HG03095 (cell line): ENCODE measurements at regions not wholly inside any gene's neighbourhood (a gene's known extent, or its start where the extent isn't known, plus 50 kb on each side); places are given as distances from the start of the nearest gene placed in this dataset.

ENCODE experiments used
- ATAC-seq: cut with Tn5 transposase; IDR thresholded peaks from one replicate; pipeline ENCODE4 v1.9.1; 2021; ENCODE audit warnings: moderate library complexity; ENCODE audit not compliant: unreplicated experiment

GRCh38 chr13:21949818-21950429, 279.1 kb downstream of the FGF9 start:
- no peak for ATAC-seq

DNA sequence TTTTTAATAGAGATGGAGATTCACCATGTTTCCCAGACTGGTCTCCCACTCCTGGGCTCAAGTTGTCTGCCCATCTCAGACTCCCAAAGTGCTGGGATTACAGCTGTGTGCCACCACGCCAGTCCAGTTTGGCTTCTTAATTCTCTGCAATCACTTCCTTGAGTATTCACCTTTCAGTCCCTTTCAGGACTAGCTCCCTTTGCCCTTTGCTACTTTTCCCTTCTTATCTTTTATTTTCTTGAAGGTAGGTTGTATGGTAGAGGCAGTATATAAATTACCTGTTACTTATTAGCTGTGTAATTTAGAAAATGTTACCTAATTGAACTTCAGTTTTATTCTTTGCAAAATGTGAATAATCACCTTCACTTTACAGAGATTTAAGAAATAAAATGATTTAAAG, 285.8 kb downstream of the FGF9 start:
- ATAC-seq: no peak

- no peak for ATAC-seq
Observed at GRCh38 chr13:21957833-21958232, 287.0 kb downstream of the FGF9 start.

GRCh38 chr13:21960108-21960507, 289.2 kb downstream of the FGF9 start:
- ATAC-seq: no peak

- no peak for ATAC-seq
Observed at GRCh38 chr13:21964686-21965085, 293.8 kb downstream of the FGF9 start.

DNA sequence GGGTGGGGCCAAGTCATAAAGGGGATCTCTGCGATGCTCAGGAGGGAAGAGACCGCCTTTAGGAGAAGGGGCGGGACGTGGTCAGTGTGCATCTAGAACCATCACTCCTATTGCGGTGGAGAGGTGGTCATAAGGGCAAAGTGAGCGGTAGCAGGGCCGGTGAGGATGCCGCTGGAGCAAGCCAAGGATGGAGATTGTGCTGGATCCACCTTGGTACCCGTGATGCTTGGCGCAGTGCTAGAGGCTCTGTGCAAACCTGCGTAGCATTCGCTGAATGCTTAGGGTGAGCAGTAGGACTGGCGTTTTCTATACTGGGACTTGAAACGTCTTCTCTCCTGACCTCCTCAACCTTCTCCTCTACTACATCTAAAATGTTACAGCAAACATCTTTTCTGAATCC, 294.2 kb downstream of the FGF9 start:
- ATAC-seq: no peak

DNA sequence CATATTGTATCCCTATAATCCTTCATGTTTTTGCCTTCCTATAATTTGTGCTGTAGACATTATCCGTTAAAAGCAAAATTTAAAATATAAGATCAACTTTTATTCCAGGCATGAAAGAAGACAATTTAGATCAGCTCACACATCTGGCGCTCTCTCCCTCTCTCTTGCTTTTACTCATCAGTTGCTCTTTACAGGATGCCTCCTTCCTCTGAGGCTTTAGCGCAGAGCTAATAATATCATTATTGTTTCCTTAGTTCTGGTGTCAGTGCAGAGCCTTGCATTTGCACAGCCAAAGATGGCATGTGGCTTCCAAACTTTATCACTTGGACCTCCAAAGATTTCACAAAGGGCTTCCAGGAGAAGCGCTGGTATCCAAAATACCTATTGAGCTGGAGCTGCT, 295.1 kb downstream of the FGF9 start:
- no peak for ATAC-seq

DNA sequence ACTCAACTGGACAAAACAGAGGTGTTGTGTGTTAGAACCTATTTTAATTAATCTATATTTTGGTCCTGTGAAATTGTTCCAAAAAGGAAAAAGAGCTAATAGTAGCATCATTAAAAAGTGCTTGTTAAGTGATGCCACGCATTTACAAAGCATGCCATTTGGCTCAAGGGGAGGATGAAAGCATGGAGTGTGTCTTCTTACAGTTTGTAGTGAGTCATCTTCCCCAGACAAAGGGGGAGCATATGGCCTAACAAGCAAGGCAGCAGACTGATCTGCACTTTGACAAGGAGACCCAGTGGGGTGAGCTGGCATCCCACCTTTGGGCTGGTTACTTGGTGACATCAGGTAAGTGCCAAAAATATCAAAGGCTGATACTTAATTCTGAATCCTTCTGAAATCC, 297.0 kb downstream of the FGF9 start:
- ATAC-seq: no peak

DNA sequence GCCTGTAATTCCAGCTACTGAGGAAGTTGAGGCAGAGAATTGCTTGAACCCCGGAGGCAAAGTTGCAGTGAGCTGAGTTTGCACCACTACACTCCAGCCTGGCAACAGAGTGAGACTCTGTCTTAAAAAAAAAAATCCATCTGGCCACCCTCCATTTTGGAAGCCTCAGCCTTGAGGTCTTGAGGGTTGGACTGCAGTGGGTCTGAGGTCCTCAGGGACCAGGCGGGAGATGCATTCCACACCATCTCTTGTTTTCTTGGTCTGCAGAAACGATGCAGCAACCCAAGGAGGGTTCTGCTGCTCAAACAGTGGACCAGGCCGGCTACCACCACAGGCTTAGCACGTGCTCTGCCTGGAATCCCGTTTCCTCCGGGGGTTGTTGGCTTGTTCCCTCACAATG, 299.3 kb downstream of the FGF9 start:
- ATAC-seq: no peak

GRCh38 chr13:21970918-21971317, 300.0 kb downstream of the FGF9 start:
- ATAC-seq: no peak

DNA sequence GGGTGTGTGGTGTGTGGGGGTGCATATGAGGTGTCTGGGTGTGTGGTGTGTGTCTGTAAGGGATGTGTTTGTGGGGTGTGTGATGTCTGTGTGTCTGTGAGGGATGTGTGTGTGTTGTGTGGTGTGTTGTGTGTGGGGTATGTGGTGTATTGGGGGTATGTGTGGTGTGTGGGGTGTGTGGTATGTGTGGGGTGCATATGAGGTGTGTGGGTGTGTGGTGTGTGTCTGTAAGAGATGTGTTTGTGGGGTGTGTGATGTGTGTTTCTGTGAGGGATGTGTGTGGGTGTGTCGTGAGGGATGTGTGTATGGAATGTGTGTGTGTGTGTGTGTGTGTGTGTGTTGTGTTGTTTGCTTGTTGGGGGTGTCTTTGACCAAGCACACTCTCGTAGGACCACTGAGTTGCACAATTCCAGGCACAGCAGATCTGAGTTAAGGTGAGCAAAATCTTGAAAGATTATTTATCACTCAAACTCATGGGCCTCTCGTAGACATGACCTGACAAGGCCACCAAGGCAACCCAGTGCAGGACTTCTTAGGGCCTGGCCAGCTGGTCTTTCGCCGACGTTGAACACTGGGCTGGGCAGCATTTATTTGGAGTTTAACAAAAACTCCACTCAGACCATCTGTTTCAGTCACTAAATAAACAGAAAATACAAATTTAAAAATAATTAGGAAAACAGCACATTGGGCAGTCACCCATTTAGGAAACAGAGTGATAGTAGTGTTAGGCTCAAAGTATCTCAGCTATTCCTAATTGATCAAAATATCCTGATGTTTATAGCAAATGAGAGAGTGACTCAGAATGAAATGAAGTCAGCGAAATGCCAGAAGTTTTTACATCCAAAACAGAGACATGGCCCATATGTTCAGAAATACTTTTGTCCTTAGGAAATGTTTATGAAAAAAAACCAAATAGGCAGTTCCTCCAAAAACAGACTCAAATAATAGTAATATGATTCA, 301.1 kb downstream of the FGF9 start:
- ATAC-seq: no peak

DNA sequence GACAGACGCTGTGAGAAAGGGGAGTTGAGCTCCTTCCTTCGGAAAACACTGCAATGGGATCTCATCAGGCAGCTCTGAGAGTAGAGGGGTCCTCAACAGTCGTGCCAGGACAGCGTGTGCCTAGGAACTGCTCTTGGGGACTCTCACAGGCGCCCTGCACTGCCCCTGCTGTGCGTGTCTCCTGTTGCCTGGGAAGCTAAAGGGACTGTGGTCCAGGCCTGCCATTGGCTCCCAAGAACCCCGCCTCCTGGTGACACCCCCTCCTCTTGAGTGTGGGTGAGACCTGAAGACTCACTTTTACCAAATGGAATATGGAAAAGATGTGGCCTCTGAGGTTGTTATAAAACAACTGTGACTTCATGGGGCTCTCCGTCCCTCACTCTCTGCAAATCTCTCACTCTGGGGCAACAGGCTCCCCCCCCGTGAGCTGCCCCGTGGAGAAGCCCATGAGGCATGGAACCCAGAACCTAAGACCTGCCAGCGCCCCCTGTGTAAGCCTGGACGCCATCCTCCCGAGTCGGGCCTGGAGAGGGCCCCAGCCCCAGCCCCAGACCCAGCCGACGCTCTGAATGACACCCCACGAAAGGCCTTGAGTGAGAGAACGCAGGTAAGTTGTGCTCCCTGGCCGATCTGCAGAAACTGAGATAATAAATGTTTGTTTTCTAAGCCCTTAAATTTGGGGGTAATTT, 302.7 kb downstream of the FGF9 start:
- ATAC-seq: no peak

DNA sequence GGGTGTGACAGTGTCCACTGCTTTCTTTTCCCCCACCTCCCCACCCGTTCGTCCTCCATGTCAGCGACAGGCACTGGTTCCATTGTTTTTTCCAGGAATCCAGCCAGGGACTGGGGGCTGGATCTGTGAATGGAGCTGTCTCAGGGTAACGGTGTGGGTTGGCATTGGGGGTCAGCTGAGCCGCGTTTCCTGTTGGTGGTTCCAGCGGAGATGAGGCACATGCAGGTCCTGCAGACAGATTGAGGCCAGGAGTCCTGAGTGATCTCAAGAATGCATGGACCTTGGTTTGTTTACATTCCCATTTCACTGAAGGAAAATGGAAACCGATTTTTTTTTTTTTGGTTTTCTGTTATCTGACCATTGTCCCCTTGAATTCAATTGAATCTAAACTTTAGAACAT, 303.9 kb downstream of the FGF9 start:
- ATAC-seq: no peak

GRCh38 chr13:21976159-21976558, 305.3 kb downstream of the FGF9 start:
- no peak for ATAC-seq

GRCh38 chr13:21979161-21979806, 308.4 kb downstream of the FGF9 start:
- no peak for ATAC-seq

DNA sequence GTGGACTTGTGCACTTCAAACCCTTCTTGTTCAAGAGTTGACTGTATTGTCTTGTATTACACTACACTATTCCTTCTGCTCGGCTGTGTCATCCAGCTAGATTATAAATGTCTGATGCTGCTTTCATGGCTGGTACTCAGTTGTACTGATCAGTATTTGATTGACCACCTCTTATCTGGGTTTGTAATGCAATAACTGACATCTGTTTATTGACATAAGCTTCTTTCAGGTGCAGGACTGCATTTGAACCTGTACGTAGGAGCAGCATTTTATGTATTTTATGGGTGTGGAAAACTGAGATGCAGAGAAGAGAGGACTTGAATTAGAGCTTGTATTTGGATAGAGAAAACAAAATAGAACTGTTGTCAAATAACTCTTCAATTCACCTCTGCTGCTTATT, 309.2 kb downstream of the FGF9 start:
- no peak for ATAC-seq

DNA sequence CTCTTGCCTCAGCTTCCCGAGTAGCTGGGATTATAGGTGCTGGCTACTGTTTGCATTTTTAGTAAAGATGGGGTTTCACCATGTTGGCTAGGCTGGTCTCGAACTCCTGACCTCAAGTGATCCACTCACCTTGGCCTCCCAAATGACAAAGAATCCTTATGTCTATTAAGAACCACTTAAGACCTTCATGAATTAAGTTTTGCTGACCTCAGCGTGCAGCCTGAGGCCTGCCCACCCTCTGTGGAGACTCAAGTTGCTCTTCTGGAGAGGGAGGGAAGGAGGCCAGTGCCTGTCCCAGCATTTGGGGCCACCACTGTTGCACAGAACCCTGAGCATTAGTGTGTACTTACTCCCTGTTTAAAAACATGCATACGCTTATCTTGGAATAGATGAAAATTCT, 313.3 kb downstream of the FGF9 start:
- no peak for ATAC-seq

- no peak for ATAC-seq
Observed at GRCh38 chr13:21986602-21987001, 315.7 kb downstream of the FGF9 start.

- no peak for ATAC-seq
Observed at GRCh38 chr13:21987793-21988192, 316.9 kb downstream of the FGF9 start.

- no peak for ATAC-seq
Observed at GRCh38 chr13:21988624-21989023, 317.8 kb downstream of the FGF9 start.

DNA sequence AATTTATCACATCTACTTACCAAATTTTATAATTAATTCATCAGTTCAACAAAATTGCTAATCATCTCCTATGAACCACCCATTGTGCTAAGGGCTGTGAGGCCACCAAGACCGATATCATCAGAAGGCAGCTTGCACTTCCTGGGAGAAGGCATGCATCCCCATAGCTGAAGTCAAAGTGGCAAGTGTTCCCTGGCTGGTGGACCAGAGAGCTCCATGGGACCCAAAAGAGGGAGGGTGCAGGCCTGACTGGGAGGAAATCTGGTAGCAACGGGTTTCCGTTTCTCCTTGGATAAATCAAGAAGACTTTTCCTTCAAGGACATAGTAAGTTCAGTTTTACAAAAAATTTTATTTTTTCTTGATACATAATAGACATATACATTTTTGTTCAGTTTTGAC, 325.2 kb downstream of the FGF9 start:
- ATAC-seq: no peak
